Epithelial cell of proximal tubule (primary cell): ENCODE measurements at regions not wholly inside any gene's neighbourhood (a gene's known extent, or its start where the extent isn't known, plus 50 kb on each side); places are given as distances from the start of the nearest gene placed in this dataset.
A peak's percentile ranks its signal among the peaks of the same experiment; 100 is the strongest.
"Not testable (repeated sequence)": the region's sequence is repeated elsewhere in the genome, so short reads cannot be mapped to it uniquely, and the experiment has no call there.

ENCODE experiments used
- DNase-seq: peaks from one replicate; pipeline ENCODE4 v3.0.0-alpha.2; 2011; ENCODE audit warnings: low read depth
- H3K4me3 ChIP-seq: 2 replicates; pipeline ENCODE4 v1.5.1; 2011; ENCODE audit warnings: low read depth, mild to moderate bottlenecking, low read length
- CTCF ChIP-seq: conservative IDR thresholded peaks from 2 replicates; pipeline ENCODE4 v1.5.1; 2012; ENCODE audit warnings: low read depth, mild to moderate bottlenecking, low read length

GRCh38 chr6:28683945-28684538 lies 158.4 kb downstream of the GPX5 start:
- no peak overlapping the region for H3K4me3 ChIP-seq
- DNase-seq: no peak
- TF ChIP-seq CTCF: peak; percentile 68

- H3K4me3 ChIP-seq, DNase-seq: not testable (repeated sequence)
Observed at GRCh38 chr6:28685960-28686359, 160.3 kb downstream of the GPX5 start.

GRCh38 chr6:28686446-28687027 lies 160.9 kb downstream of the GPX5 start:
- TF ChIP-seq CTCF: peak; percentile 68
- not testable (repeated sequence) for DNase-seq, H3K4me3 ChIP-seq

GRCh38 chr6:28687309-28687981 lies 161.8 kb downstream of the GPX5 start:
- DNase-seq, H3K4me3 ChIP-seq: not testable (repeated sequence)

- H3K4me3 ChIP-seq, DNase-seq: not testable (repeated sequence)
Observed at GRCh38 chr6:28691991-28692390, 166.3 kb downstream of the GPX5 start.

- peak overlapping the region; percentile 10 for H3K4me3 ChIP-seq
- no peak for TF ChIP-seq CTCF
- DNase-seq: no peak
Observed at GRCh38 chr6:28693033-28693750, 167.5 kb downstream of the GPX5 start.

GRCh38 chr6:28693751-28694443 lies 168.2 kb downstream of the GPX5 start:
- no peak for DNase-seq
- no peak for TF ChIP-seq CTCF
- peak overlapping the region; percentile 3 for H3K4me3 ChIP-seq

GRCh38 chr6:28695715-28696114 lies 170.0 kb downstream of the GPX5 start:
- TF ChIP-seq CTCF: no peak
- peak overlapping the region; percentile 42 for H3K4me3 ChIP-seq
- DNase-seq: no peak
